ENCODE measurements at regions not wholly inside any gene's neighbourhood (a gene's known extent, or its start where the extent isn't known, plus 50 kb on each side); places are given as distances from the start of the nearest gene placed in this dataset.

GRCh38 chr18:43863180-43863579 is 585.9 kb upstream of the SYT4 start:
- DNase-seq: no peak
- H3K27ac ChIP-seq (ENCODE audit: low read depth, low read length): no peak overlapping the region
- Mint-ChIP-seq H3K27ac (no peak overlapping the region), H3K4me1 (no peaks in the 10 kb centered on the region), H3K27me3 (no peaks in the 10 kb centered on the region), H3K36me3 (no peaks in the 10 kb centered on the region), H3K4me3 (no peak overlapping the region), H3K9me3 (peaks cover 0 to 28% (median 5%) of the 10 kb centered on the region in 8 donors)
- POLR2A ChIA-PET (ENCODE audit: partially characterized antibody): no interaction called here
- CTCF ChIA-PET (ENCODE audit: partially characterized antibody): no interaction called here
- no peaks in the 10 kb centered on the region for H3K9me3 ChIP-seq (ENCODE audit: control insufficient read depth in 1 of 2, low read length in 2 of 2)
- no peak overlapping the region for H3K4me3 ChIP-seq (ENCODE audit: low read length in 2 of 2)
- H3K4me1 ChIP-seq (ENCODE audit: insufficient read depth, low read length): no peaks in the 10 kb centered on the region
- H3K36me3 ChIP-seq (ENCODE audit: insufficient read depth, low read length): no peaks in the 10 kb centered on the region
- intact Hi-C loops (cut with micrococcal nuclease): no loop called here
- no peaks in the 10 kb centered on the region for H3K27me3 ChIP-seq (ENCODE audit: insufficient read depth, low read length)

GRCh38 chr18:43866696-43867095 is 589.4 kb upstream of the SYT4 start:
- CTCF ChIA-PET (ENCODE audit: partially characterized antibody): no interaction called here

DNA sequence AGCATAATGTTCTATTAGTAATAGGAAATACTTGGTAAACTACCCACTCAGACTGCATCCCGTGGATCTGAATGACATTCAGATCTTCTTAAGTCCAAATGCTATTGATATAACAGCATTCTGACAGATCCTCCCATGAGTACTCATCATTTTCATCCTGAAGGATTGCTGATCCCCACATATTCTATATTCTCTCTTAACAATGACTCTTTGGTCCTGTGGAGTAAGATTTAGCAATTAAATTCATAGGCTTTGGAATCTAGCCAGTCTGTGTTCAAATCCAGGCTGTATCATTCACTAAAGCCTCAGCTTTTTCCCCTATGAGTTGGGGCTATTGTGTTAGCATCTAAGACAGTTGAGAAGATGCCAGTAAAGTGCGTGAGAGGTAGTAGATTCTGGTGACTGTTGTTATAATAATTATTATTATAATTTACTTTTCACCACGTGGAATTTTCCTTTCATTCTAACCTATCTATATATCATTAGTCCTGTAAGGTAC is 591.3 kb upstream of the SYT4 start:
- Histone ChIP-seq H3K27me3 (ENCODE audit: insufficient read depth, low read length) (no peaks in the 10 kb centered on the region), H3K4me3 (ENCODE audit: low read length in 2 of 2) (no peak overlapping the region), H3K4me1 (ENCODE audit: insufficient read depth, low read length) (no peaks in the 10 kb centered on the region), H3K36me3 (ENCODE audit: insufficient read depth, low read length) (no peaks in the 10 kb centered on the region), H3K27ac (ENCODE audit: low read depth, low read length) (no peak overlapping the region), H3K9me3 (ENCODE audit: control insufficient read depth in 1 of 2, low read length in 2 of 2) (no peaks in the 10 kb centered on the region)
- POLR2A ChIA-PET (ENCODE audit: partially characterized antibody): no interaction called here
- CTCF ChIA-PET (ENCODE audit: partially characterized antibody): no interaction called here
- no peaks in the 10 kb centered on the region for H3K27me3 Mint-ChIP-seq
- no peak overlapping the region for H3K27ac Mint-ChIP-seq
- peaks cover 0 to 13% (median 6%) of the 10 kb centered on the region in 8 donors for H3K9me3 Mint-ChIP-seq
- H3K4me3 Mint-ChIP-seq: no peak overlapping the region
- intact Hi-C loops (cut with micrococcal nuclease): no loop called here
- no peaks in the 10 kb centered on the region for H3K4me1 Mint-ChIP-seq
- DNase-seq: no peak
- no peaks in the 10 kb centered on the region for H3K36me3 Mint-ChIP-seq

More at GRCh38 chr18:43866696-43867095, 589.4 kb upstream of the SYT4 start:
- Histone ChIP-seq H3K4me1 (ENCODE audit: insufficient read depth, low read length) (no peaks in the 10 kb centered on the region), H3K9me3 (ENCODE audit: control insufficient read depth in 1 of 2, low read length in 2 of 2) (no peaks in the 10 kb centered on the region), H3K27me3 (ENCODE audit: insufficient read depth, low read length) (no peaks in the 10 kb centered on the region), H3K36me3 (ENCODE audit: insufficient read depth, low read length) (no peaks in the 10 kb centered on the region), H3K4me3 (ENCODE audit: low read length in 2 of 2) (no peak overlapping the region), H3K27ac (ENCODE audit: low read depth, low read length) (no peak overlapping the region)
- intact Hi-C loops (cut with micrococcal nuclease): no loop called here
- no peak for DNase-seq
- Mint-ChIP-seq H3K27ac (no peak overlapping the region), H3K4me1 (no peaks in the 10 kb centered on the region), H3K4me3 (no peak overlapping the region), H3K36me3 (no peaks in the 10 kb centered on the region), H3K27me3 (no peaks in the 10 kb centered on the region), H3K9me3 (peaks cover 0 to 13% (median 7%) of the 10 kb centered on the region in 8 donors)
- POLR2A ChIA-PET (ENCODE audit: partially characterized antibody): no interaction called here

- ChIA-PET CTCF (ENCODE audit: partially characterized antibody) (no interaction called here), POLR2A (ENCODE audit: partially characterized antibody) (no interaction called here)
- Mint-ChIP-seq H3K27ac (no peak overlapping the region), H3K4me3 (no peak overlapping the region), H3K27me3 (no peaks in the 10 kb centered on the region), H3K4me1 (no peaks in the 10 kb centered on the region), H3K36me3 (no peaks in the 10 kb centered on the region), H3K9me3 (peaks cover 0 to 12% (median 6%) of the 10 kb centered on the region in 8 donors)
- Histone ChIP-seq H3K27me3 (ENCODE audit: insufficient read depth, low read length) (no peaks in the 10 kb centered on the region), H3K27ac (ENCODE audit: low read depth, low read length) (no peak overlapping the region), H3K4me3 (ENCODE audit: low read length in 2 of 2) (no peak overlapping the region), H3K36me3 (ENCODE audit: insufficient read depth, low read length) (no peaks in the 10 kb centered on the region), H3K4me1 (ENCODE audit: insufficient read depth, low read length) (no peaks in the 10 kb centered on the region), H3K9me3 (ENCODE audit: control insufficient read depth in 1 of 2, low read length in 2 of 2) (no peaks in the 10 kb centered on the region)
- intact Hi-C loops (cut with micrococcal nuclease): no loop called here
- DNase-seq: no peak
Measured at GRCh38 chr18:43869451-43870008, 592.2 kb upstream of the SYT4 start.

DNA sequence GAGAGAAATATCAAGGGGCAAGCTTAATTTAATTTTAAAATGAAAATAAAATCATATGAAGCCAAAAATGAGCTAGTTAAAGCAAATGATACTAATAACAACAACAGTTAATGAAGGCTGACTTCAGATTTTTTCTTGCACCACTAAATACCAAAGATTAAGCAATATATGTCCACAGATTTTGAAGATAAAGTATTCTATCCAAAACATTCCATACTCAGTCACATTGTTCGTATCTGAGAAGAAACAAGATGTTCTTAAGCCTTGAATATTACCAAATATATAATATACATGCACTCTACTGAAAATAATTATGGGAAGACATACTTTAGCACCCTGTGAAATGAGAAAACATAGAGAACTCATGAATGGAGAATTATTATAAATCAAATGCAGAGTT is 593.3 kb upstream of the SYT4 start:
- Mint-ChIP-seq H3K36me3 (no peaks in the 10 kb centered on the region), H3K9me3 (peaks cover 0 to 13% (median 5%) of the 10 kb centered on the region in 8 donors), H3K27me3 (no peaks in the 10 kb centered on the region), H3K4me1 (no peaks in the 10 kb centered on the region), H3K4me3 (no peak overlapping the region), H3K27ac (no peak overlapping the region)
- no peak overlapping the region for H3K27ac ChIP-seq (ENCODE audit: low read depth, low read length)
- intact Hi-C loops (cut with micrococcal nuclease): no loop called here
- H3K36me3 ChIP-seq (ENCODE audit: insufficient read depth, low read length): no peaks in the 10 kb centered on the region
- DNase-seq: no peak
- H3K4me1 ChIP-seq (ENCODE audit: insufficient read depth, low read length): no peaks in the 10 kb centered on the region
- no peaks in the 10 kb centered on the region for H3K9me3 ChIP-seq (ENCODE audit: control insufficient read depth in 1 of 2, low read length in 2 of 2)
- H3K4me3 ChIP-seq (ENCODE audit: low read length in 2 of 2): no peak overlapping the region
- H3K27me3 ChIP-seq (ENCODE audit: insufficient read depth, low read length): no peaks in the 10 kb centered on the region
- POLR2A ChIA-PET (ENCODE audit: partially characterized antibody): no interaction called here
- CTCF ChIA-PET (ENCODE audit: partially characterized antibody): no interaction called here

- CTCF ChIA-PET (ENCODE audit: partially characterized antibody): no interaction called here
- Histone ChIP-seq H3K27me3 (ENCODE audit: insufficient read depth, low read length) (no peaks in the 10 kb centered on the region), H3K4me3 (ENCODE audit: low read length in 2 of 2) (no peak overlapping the region), H3K27ac (ENCODE audit: low read depth, low read length) (no peak overlapping the region), H3K4me1 (ENCODE audit: insufficient read depth, low read length) (no peaks in the 10 kb centered on the region), H3K36me3 (ENCODE audit: insufficient read depth, low read length) (no peaks in the 10 kb centered on the region), H3K9me3 (ENCODE audit: control insufficient read depth in 1 of 2, low read length in 2 of 2) (no peaks in the 10 kb centered on the region)
- peaks cover 2 to 19% (median 11%) of the 10 kb centered on the region in 8 donors for H3K9me3 Mint-ChIP-seq
- H3K4me3 Mint-ChIP-seq: no peak overlapping the region
- no peaks in the 10 kb centered on the region for H3K36me3 Mint-ChIP-seq
- H3K27ac Mint-ChIP-seq: no peak overlapping the region
- intact Hi-C loops (cut with micrococcal nuclease): no loop called here
- POLR2A ChIA-PET (ENCODE audit: partially characterized antibody): no interaction called here
- no peaks in the 10 kb centered on the region for H3K4me1 Mint-ChIP-seq
- H3K27me3 Mint-ChIP-seq: no peaks in the 10 kb centered on the region
- DNase-seq: no peak
Measured at GRCh38 chr18:43875511-43875910, 598.2 kb upstream of the SYT4 start.

DNA sequence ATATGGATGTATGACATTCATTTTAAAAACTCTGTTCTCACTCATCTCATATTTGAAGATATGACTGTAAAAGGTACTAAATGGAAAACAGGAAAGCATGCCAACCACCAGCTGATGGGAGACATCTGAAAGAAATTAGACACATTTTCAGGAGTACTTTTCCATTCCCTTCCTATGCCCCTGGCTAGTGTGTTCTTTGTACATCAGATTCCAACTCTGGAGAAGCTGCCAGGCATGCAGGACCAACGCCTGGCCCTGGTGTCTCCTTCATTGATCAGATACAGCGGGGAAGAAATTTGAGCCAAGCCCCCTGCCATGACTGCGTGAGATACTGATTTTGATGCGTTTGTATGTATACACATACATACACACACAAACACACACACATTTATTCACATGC is 599.0 kb upstream of the SYT4 start:
- ChIA-PET CTCF (ENCODE audit: partially characterized antibody) (no interaction called here), POLR2A (ENCODE audit: partially characterized antibody) (no interaction called here)
- Histone ChIP-seq H3K4me1 (ENCODE audit: insufficient read depth, low read length) (no peaks in the 10 kb centered on the region), H3K27ac (ENCODE audit: low read depth, low read length) (no peak overlapping the region), H3K27me3 (ENCODE audit: insufficient read depth, low read length) (no peaks in the 10 kb centered on the region), H3K9me3 (ENCODE audit: control insufficient read depth in 1 of 2, low read length in 2 of 2) (no peaks in the 10 kb centered on the region), H3K4me3 (ENCODE audit: low read length in 2 of 2) (no peak overlapping the region), H3K36me3 (ENCODE audit: insufficient read depth, low read length) (no peaks in the 10 kb centered on the region)
- intact Hi-C loops (cut with micrococcal nuclease): no loop called here
- H3K36me3 Mint-ChIP-seq: no peaks in the 10 kb centered on the region
- no peak overlapping the region for H3K4me3 Mint-ChIP-seq
- peaks cover 2 to 20% (median 11%) of the 10 kb centered on the region in 8 donors for H3K9me3 Mint-ChIP-seq
- no peak overlapping the region for H3K27ac Mint-ChIP-seq
- H3K4me1 Mint-ChIP-seq: no peaks in the 10 kb centered on the region
- DNase-seq: no peak
- H3K27me3 Mint-ChIP-seq: no peaks in the 10 kb centered on the region

DNA sequence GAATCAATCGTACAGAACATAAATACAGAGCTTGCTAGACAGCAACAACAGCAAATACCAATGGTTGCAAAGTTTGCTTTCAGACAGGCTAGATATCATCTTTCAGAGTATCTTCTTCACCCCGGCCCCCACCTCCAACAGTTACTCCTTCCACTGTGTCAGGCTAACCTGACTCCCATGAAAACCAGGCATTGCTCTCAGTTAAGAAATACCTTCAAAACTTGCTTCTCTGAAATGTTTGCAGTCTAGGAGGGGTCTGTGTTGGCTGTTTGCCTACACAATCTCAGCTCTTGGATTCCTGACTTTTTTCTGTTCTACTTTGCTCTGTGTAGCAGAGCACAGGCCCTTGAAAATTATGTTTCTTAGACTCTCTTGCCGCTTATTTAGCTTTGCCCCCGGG is 599.5 kb upstream of the SYT4 start:
- no peaks in the 10 kb centered on the region for H3K9me3 ChIP-seq (ENCODE audit: control insufficient read depth in 1 of 2, low read length in 2 of 2)
- no peak for DNase-seq
- Mint-ChIP-seq H3K4me1 (no peaks in the 10 kb centered on the region), H3K27ac (no peak overlapping the region), H3K27me3 (no peaks in the 10 kb centered on the region), H3K36me3 (no peaks in the 10 kb centered on the region), H3K9me3 (peaks cover 2 to 20% (median 10%) of the 10 kb centered on the region in 8 donors), H3K4me3 (no peak overlapping the region)
- ChIA-PET CTCF (ENCODE audit: partially characterized antibody) (no interaction called here), POLR2A (ENCODE audit: partially characterized antibody) (no interaction called here)
- H3K27ac ChIP-seq (ENCODE audit: low read depth, low read length): no peak overlapping the region
- H3K27me3 ChIP-seq (ENCODE audit: insufficient read depth, low read length): no peaks in the 10 kb centered on the region
- no peak overlapping the region for H3K4me3 ChIP-seq (ENCODE audit: low read length in 2 of 2)
- intact Hi-C loops (cut with micrococcal nuclease): no loop called here
- H3K4me1 ChIP-seq (ENCODE audit: insufficient read depth, low read length): no peaks in the 10 kb centered on the region
- no peaks in the 10 kb centered on the region for H3K36me3 ChIP-seq (ENCODE audit: insufficient read depth, low read length)

Data from CD4-positive, alpha-beta memory T cell (primary cell).